Mononuclear cell (primary cell): ENCODE measurements at regions not wholly inside any gene's neighbourhood (a gene's known extent, or its start where the extent isn't known, plus 50 kb on each side); places are given as distances from the start of the nearest gene placed in this dataset.
"Not testable (repeated sequence)": the region's sequence is repeated elsewhere in the genome, so short reads cannot be mapped to it uniquely, and the experiment has no call there.

Experiments
- H3K27me3 ChIP-seq: 2 replicates; pipeline ENCODE4 v1.6.0; 2011; ENCODE audit warnings: low read length, control low read depth; ENCODE audit not compliant: insufficient read depth
- H3K4me1 ChIP-seq: 2 replicates; pipeline ENCODE4 v1.5.1; 2011; ENCODE audit warnings: mild to moderate bottlenecking, low read length, control low read depth; ENCODE audit not compliant: insufficient read depth
- H3K4me3 ChIP-seq: 2 replicates; pipeline ENCODE4 v1.5.1; 2011; ENCODE audit warnings: mild to moderate bottlenecking, low read length, moderate library complexity
- H3K9me3 ChIP-seq: 2 replicates; pipeline ENCODE4 v1.5.1; 2011; ENCODE audit warnings: low read depth, mild to moderate bottlenecking, control low read depth, low read length

DNA sequence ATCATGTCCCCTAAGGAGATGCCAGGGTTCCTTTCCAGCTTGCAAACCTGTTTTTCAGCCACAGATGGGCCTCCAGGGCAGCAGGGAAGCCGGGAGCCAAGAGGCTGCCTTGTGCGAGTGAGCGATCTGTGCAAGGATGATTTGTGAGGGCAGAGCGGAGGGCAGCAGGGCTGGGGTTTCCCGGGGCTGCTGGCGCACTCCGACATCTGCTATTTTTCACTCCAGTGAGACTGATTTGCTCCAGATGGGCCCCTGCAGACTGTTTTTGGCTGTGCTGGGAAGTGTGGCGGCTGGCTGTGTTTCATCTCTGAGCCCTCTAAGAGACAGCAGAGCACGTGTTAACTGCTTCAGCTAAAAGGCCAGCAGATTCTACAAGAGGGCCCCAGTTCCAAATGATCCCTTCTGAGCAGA, 466.2 kb downstream of the TYW1 start:
- no peaks in the 10 kb centered on the region for H3K27me3 ChIP-seq
- no peak overlapping the region for H3K4me3 ChIP-seq
- H3K9me3 ChIP-seq, result no peaks in the 10 kb centered on the region
- no peaks in the 10 kb centered on the region for H3K4me1 ChIP-seq

- H3K27me3 ChIP-seq, result no peaks in the 10 kb centered on the region
- H3K9me3 ChIP-seq, result no peaks in the 10 kb centered on the region
- no peaks in the 10 kb centered on the region for H3K4me1 ChIP-seq
- H3K4me3 ChIP-seq, result no peak overlapping the region
Measured at GRCh38 chr7:67463316-67463715, 466.7 kb downstream of the TYW1 start.

DNA sequence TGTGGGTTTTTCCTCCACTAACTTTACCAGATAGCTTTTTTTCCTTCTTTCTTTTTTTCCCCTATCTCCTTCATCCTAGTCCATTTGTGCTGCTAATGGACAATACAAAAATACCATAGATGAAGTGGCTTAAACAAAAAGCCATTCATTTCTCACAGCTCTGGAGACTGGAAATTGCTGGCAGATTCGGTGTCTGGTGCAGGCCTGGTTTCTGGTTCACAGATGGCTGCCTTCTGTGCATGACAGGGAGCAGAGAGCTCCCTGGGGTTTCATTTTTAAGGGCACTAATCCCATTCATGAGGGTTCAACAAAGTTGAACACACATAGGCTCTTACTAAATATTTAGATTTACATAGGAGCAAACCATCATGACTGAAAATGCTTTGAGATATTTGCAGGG, 467.4 kb downstream of the TYW1 start:
- H3K9me3 ChIP-seq, result no peaks in the 10 kb centered on the region
- no peak overlapping the region for H3K4me3 ChIP-seq
- no peaks in the 10 kb centered on the region for H3K4me1 ChIP-seq
- H3K27me3 ChIP-seq, result no peaks in the 10 kb centered on the region

DNA sequence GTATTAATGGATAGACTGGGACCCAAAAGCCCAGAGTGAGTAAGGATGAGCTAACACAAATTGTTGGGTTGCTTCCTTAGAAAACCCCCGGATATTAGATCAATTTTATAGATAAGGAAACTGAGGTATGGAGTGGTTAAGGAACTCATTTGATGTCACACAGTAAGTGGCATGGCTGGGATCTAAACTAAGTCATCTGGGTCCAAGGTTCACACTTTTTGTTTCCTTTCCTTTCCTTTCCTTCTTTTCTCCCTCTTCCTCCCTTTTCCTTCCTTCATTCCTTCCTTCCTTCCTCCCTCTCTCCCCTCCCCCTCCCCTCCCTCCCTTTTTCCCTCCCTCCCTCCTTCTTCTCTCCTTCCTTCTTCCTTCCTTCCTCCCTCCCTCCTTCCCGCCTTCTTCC, 469.5 kb downstream of the TYW1 start:
- H3K4me1 ChIP-seq, result no peaks in the 10 kb centered on the region
- no peak overlapping the region for H3K4me3 ChIP-seq
- H3K27me3 ChIP-seq, result no peaks in the 10 kb centered on the region
- no peaks in the 10 kb centered on the region for H3K9me3 ChIP-seq

DNA sequence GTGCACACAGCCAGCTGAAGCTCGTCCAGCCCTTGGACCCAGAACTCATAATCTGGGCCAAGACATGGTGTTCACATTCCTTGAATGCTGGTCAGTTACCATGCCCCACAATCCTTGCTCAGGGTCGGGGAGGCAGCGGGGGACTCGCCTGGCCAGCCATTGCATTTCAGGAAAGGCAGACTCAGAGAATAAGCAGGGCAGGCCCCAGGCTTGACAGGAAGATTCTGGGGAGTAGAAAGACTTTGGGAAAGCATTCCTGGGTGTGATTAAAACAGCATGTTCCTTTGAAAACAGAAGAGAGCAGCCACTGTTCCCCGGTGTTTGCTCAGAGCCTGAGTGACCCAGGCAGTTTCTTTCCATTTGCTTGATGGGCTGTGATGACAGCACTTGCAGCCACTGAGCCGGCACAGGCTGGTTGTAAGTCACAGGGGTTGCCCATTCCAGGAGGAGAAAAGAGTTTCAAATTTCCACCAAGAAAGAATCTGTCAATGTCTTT, 473.7 kb downstream of the TYW1 start:
- H3K4me1 ChIP-seq, result no peaks in the 10 kb centered on the region
- no peak overlapping the region for H3K4me3 ChIP-seq
- no peaks in the 10 kb centered on the region for H3K9me3 ChIP-seq

GRCh38 chr7:67475293-67475692, 478.7 kb downstream of the TYW1 start:
- no peaks in the 10 kb centered on the region for H3K9me3 ChIP-seq
- H3K4me3 ChIP-seq, result no peak overlapping the region
- H3K27me3 ChIP-seq, result no peaks in the 10 kb centered on the region
- no peaks in the 10 kb centered on the region for H3K4me1 ChIP-seq

More for the DNA sequence above, 473.7 kb downstream of the TYW1 start:
- H3K27me3 ChIP-seq, result no peaks in the 10 kb centered on the region

DNA sequence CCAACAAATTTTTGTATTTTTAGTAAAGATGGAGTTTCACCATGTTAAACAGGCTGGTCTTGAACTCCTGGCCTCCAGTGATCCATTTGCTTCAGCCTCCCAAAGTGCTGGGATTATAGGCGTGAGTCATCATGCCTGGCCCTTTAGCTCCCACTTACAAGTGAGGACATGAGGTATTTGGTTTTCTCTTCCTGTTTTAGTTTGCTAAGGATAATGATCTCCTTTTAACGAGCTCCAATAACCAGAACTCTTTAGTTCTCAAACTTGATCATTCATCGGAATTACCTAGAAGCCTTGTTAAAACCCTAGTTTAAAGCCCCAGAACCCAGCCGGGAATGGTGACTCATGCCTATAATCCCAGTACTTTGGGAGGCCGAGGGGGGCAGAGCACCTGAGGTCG, 481.4 kb downstream of the TYW1 start:
- no peaks in the 10 kb centered on the region for H3K4me1 ChIP-seq
- H3K27me3 ChIP-seq, result no peaks in the 10 kb centered on the region
- H3K4me3 ChIP-seq, result no peak overlapping the region
- H3K9me3 ChIP-seq, result no peaks in the 10 kb centered on the region

DNA sequence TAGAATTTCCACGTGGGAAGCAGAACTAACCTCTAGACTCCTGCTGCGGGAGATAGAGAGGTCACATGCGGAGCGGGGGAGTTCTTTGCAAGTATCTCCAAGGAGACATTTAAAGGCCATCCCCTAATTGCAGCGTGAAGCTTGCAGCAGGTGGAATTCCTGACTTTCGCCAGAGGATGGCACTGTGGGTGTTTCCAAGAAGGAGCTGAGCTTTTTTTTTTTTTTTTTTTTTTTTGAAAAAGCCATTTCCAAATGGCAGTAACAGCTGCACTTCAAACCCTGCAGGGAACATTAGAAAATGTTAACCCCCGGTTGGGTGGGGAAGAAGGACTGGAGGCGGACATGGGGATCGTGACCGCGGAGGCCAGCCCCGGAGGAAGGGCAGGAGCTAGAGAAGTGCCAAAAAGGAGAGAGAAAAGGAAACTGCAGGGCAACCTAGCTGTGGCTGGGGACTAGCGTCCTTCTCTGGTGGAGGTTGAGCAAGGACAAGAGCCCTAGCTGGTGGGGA, 487.7 kb downstream of the TYW1 start:
- no peaks in the 10 kb centered on the region for H3K9me3 ChIP-seq
- H3K27me3 ChIP-seq, result no peaks in the 10 kb centered on the region
- H3K4me1 ChIP-seq, result no peaks in the 10 kb centered on the region
- H3K4me3 ChIP-seq, result no peak overlapping the region

DNA sequence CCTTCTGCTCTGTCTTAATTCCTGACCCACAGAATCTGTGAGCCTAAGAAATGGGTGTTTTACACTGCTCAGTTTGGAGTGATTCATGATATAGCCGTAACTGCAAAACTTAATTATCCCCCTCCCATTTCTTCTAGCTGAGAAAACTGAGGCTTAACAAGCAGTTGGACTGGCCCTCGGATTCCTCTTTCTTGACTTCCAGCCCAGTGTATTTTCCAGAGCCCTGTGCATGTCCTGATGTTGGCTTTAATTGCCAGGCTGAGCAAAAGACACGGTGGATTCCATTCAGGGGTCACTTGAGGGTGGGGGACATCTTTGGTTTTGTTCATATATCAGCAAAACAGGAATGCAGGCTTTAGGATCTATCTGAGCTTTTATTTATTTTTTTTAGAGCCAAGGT, 489.8 kb downstream of the TYW1 start:
- Histone ChIP-seq H3K4me1 (no peaks in the 10 kb centered on the region), H3K4me3 (no peak overlapping the region), H3K27me3 (no peaks in the 10 kb centered on the region), H3K9me3 (no peaks in the 10 kb centered on the region)

DNA sequence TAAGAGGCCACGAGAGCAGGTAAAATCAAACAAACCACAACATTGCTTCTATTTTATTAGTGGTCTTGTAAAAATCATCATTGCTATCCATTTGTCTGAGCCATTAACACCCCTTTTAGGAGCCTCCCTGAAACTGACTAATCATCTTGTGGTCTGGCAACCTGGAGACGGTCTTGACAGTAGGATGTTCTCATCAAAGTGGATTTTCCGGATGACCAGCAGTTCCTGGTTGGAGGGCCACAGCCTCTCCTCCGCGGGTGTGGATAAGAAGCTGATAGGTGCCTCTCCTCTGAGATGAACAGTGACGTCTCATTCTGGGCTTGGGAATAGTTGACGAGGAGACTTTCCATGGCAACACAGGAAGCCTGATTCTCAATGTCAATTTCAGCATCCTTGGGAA, 490.7 kb downstream of the TYW1 start:
- H3K4me3 ChIP-seq, result no peak overlapping the region
- H3K4me1 ChIP-seq, result no peaks in the 10 kb centered on the region
- H3K9me3 ChIP-seq, result no peaks in the 10 kb centered on the region
- no peaks in the 10 kb centered on the region for H3K27me3 ChIP-seq

GRCh38 chr7:67489881-67490280, 493.2 kb downstream of the TYW1 start:
- Histone ChIP-seq H3K4me3 (no peak overlapping the region), H3K4me1 (no peaks in the 10 kb centered on the region), H3K27me3 (no peaks in the 10 kb centered on the region), H3K9me3 (no peaks in the 10 kb centered on the region)

- Histone ChIP-seq H3K9me3 (no peaks in the 10 kb centered on the region), H3K4me1 (no peaks in the 10 kb centered on the region), H3K4me3 (no peak overlapping the region), H3K27me3 (no peaks in the 10 kb centered on the region)
Measured at GRCh38 chr7:67493366-67493765, 496.7 kb downstream of the TYW1 start.

GRCh38 chr7:67496589-67496988, 500.0 kb downstream of the TYW1 start:
- Histone ChIP-seq H3K4me3 (no peak overlapping the region), H3K4me1 (no peaks in the 10 kb centered on the region), H3K27me3 (no peaks in the 10 kb centered on the region), H3K9me3 (no peaks in the 10 kb centered on the region)

DNA sequence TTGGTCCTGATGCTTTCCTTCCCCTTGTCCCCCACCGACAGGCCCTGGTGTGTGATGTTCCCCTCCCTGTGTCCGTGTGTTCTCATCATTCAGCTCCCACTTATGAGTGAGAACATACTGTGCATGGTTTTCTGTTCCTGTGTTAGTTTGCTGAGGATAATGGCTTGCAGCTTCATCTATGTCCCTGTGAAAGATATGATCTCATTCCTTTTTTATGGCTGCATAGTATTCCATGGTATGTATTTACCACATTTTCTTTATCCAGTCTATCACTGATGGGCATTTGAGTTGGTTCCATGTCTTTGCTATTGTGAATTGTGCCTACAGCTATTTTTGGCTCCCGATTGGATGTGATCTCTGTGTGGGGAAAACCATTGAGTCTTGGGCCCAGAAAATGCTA, 501.3 kb downstream of the TYW1 start:
- not testable (repeated sequence) for H3K27me3 ChIP-seq, H3K9me3 ChIP-seq, H3K4me3 ChIP-seq, H3K4me1 ChIP-seq

GRCh38 chr7:67502929-67503328, 506.3 kb downstream of the TYW1 start:
- H3K9me3 ChIP-seq, result no peaks in the 10 kb centered on the region
- H3K27me3 ChIP-seq, result no peaks in the 10 kb centered on the region
- H3K4me3 ChIP-seq, result no peak overlapping the region
- H3K4me1 ChIP-seq, result no peaks in the 10 kb centered on the region

GRCh38 chr7:67505449-67505848, 508.8 kb downstream of the TYW1 start:
- no peaks in the 10 kb centered on the region for H3K27me3 ChIP-seq
- no peaks in the 10 kb centered on the region for H3K9me3 ChIP-seq
- no peaks in the 10 kb centered on the region for H3K4me1 ChIP-seq
- H3K4me3 ChIP-seq, result no peak overlapping the region
